SK-N-SH (cell line): ENCODE measurements at regions not wholly inside any gene's neighbourhood (a gene's known extent, or its start where the extent isn't known, plus 50 kb on each side); places are given as distances from the start of the nearest gene placed in this dataset.

Experiments used
- CTCF ChIA-PET: fragments of 300-600, 350-600 bp; formaldehyde crosslinking; extraction: SDS; loops from one replicate; lab custom pipeline; 2021; lab: Yijun Ruan, JAX
- POLR2A ChIA-PET: fragments of 350-600 bp; sonication (Branson Sonifier 250); formaldehyde crosslinking; extraction: SDS; loops from one replicate; lab custom pipeline; 2020; ENCODE audit warnings: antibody characterized with exemption, inconsistent platforms; lab: Yijun Ruan, JAX
- DNase-seq: peaks from one replicate; pipeline ENCODE4 v3.0.0; 2012
- H2AFZ ChIP-seq: fragments of 200-600 bp; sonication (generic); 2 replicates; pipeline ENCODE4 v1.8.1; 2016; ENCODE audit warnings: antibody characterized with exemption, mild to moderate bottlenecking, low read depth
- H3F3A ChIP-seq: fragments of 200-600 bp; sonication (generic); replicated peaks from 2 replicates; pipeline ENCODE3; 2016; ENCODE audit warnings: antibody characterized with exemption, mild to moderate bottlenecking; ENCODE audit not compliant: insufficient read depth
- H3K27ac ChIP-seq, 2 experiments: fragments of 200-500 bp in 1 of 2; fragments of 200-600 bp in 1 of 2; sonication (Bioruptor generic) in 1 of 2; sonication (generic), shearing (Covaris generic) in 1 of 2; 2 replicates each; pipeline versions ENCODE4 v1.5.1 to v1.6.1; 2014 to 2016; ENCODE audit warnings: low read depth in 2 of 2, inconsistent platforms in 1 of 2, low read length in 1 of 2, mild to moderate bottlenecking in 1 of 2, mixed read lengths in 1 of 2
- H3K27me3 ChIP-seq: fragments of 200-600 bp; sonication (generic), shearing (Covaris generic); 2 replicates; pipeline ENCODE4 v1.6.1; 2016; ENCODE audit warnings: mixed run types; ENCODE audit not compliant: insufficient read depth
- H3K36me3 ChIP-seq, 2 experiments: fragments of 200-500 bp in 1 of 2; fragments of 200-600 bp in 1 of 2; sonication (Bioruptor generic) in 1 of 2; sonication (generic) in 1 of 2; replicated peaks in 1 of 2; 2 replicates each; pipeline versions ENCODE3 to v1.5.1; 2014 to 2016; ENCODE audit warnings: low read length in 1 of 2, mild to moderate bottlenecking in 1 of 2; ENCODE audit not compliant: insufficient read depth in 2 of 2, control insufficient read depth in 1 of 2
- H3K4me1 ChIP-seq, 2 experiments: fragments of 200-500 bp in 1 of 2; fragments of 200-600 bp in 1 of 2; sonication (Bioruptor generic) in 1 of 2; sonication (generic), shearing (Covaris generic) in 1 of 2; 2 replicates each; pipeline versions ENCODE4 v1.5.1 to v1.6.1; 2014 to 2016; ENCODE audit warnings: low read depth in 1 of 2, low read length in 1 of 2, mixed run types in 1 of 2; ENCODE audit not compliant: insufficient read depth in 2 of 2, control insufficient read depth in 1 of 2
- H3K4me2 ChIP-seq: fragments of 200-600 bp; sonication (generic), shearing (Covaris generic); 2 replicates; pipeline ENCODE4 v1.6.1; 2017; ENCODE audit warnings: mixed run types
- H3K4me3 ChIP-seq, 2 experiments: fragments of 200-500 bp in 1 of 2; fragments of 200-600 bp in 1 of 2; sonication (Bioruptor generic) in 1 of 2; sonication (generic), shearing (Covaris generic) in 1 of 2; 2 replicates each; pipeline versions ENCODE4 v1.5.1 to v1.8.1; 2014 to 2016; ENCODE audit warnings: low read depth in 2 of 2, inconsistent platforms in 1 of 2, low read length in 1 of 2, mild to moderate bottlenecking in 1 of 2, mixed read lengths in 1 of 2, moderate library complexity in 1 of 2
- H3K79me2 ChIP-seq: fragments of 200-600 bp; sonication (generic); 2 replicates; pipeline ENCODE4 v1.8.1; 2017; ENCODE audit warnings: mild to moderate bottlenecking; ENCODE audit not compliant: insufficient read depth
- H3K9ac ChIP-seq: fragments of 200-600 bp; sonication (generic); 2 replicates; pipeline ENCODE4 v1.6.1; 2017; ENCODE audit warnings: mixed run types
- H3K9me2 ChIP-seq: fragments of 200-600 bp; sonication (generic); 2 replicates; pipeline ENCODE4 v1.6.1; 2017; ENCODE audit warnings: mixed run types
- H3K9me3 ChIP-seq: fragments of 200-600 bp; sonication (generic); 2 replicates; pipeline ENCODE4 v1.6.1; 2017; ENCODE audit warnings: mixed run types, mild to moderate bottlenecking, moderate library complexity
- H4K20me1 ChIP-seq: fragments of 200-600 bp; sonication (generic); 2 replicates; pipeline ENCODE4 v1.6.1; 2017; ENCODE audit warnings: mild to moderate bottlenecking, mixed run types; ENCODE audit not compliant: insufficient read depth
- CTCF ChIP-seq: fragments of 200-600 bp; sonication (generic); IDR thresholded peaks from 2 replicates; pipeline ENCODE4 v1.6.1; 2017; ENCODE audit warnings: antibody characterized with exemption, mild to moderate bottlenecking, moderate library complexity
- ELF1 ChIP-seq: IDR thresholded peaks from 2 replicates; pipeline ENCODE4 v1.4.0; 2012
- EP300 ChIP-seq, 2 experiments: IDR thresholded peaks; 2 replicates each; pipeline versions ENCODE4 v1.4.0 to v1.6.1; 2012; ENCODE audit warnings: borderline replicate concordance in 1 of 2, low read depth in 1 of 2, low read length in 1 of 2
- EZH2phosphoT487 ChIP-seq: fragments of 200-600 bp; sonication (generic); IDR thresholded peaks from 2 replicates; pipeline ENCODE4 v1.6.1; 2017; ENCODE audit warnings: low read depth, mixed run types, mild to moderate bottlenecking, antibody characterized with exemption, moderate library complexity, borderline replicate concordance
- FOXM1 ChIP-seq: IDR thresholded peaks from 2 replicates; pipeline ENCODE4 v1.4.0; 2012; ENCODE audit warnings: low read depth, mild to moderate bottlenecking
- GABPA ChIP-seq: IDR thresholded peaks from 2 replicates; pipeline ENCODE4 v1.4.0; 2012; ENCODE audit warnings: low read depth, mild to moderate bottlenecking
- MEF2A ChIP-seq: IDR thresholded peaks from 2 replicates; pipeline ENCODE4 v1.4.0; 2012; ENCODE audit warnings: low read depth, borderline replicate concordance
- MXI1 ChIP-seq: IDR thresholded peaks from 2 replicates; pipeline ENCODE4 v1.6.1; 2012; ENCODE audit warnings: mild to moderate bottlenecking, low read depth, low read length, improper control_type of control experiment
- NRF1 ChIP-seq: IDR thresholded peaks from 2 replicates; pipeline ENCODE4 v1.6.1; 2012; ENCODE audit warnings: low read depth, mild to moderate bottlenecking, low read length
- RCOR1 ChIP-seq: fragments of 150-350 bp; IDR thresholded peaks from 2 replicates; pipeline ENCODE4 v1.6.1; 2017; ENCODE audit warnings: antibody characterized with exemption, low read length
- REST ChIP-seq: IDR thresholded peaks from 2 replicates; pipeline ENCODE4 v1.6.1; 2012; ENCODE audit warnings: mild to moderate bottlenecking, low read depth, low read length, moderate library complexity
- RFX5 ChIP-seq: IDR thresholded peaks from 2 replicates; pipeline ENCODE4 v1.6.1; 2012; ENCODE audit warnings: mild to moderate bottlenecking, improper control_type of control experiment, low read length
- SIN3A ChIP-seq: IDR thresholded peaks from 2 replicates; pipeline ENCODE4 v1.6.1; 2012; ENCODE audit warnings: low read depth, mild to moderate bottlenecking, low read length, moderate library complexity, borderline replicate concordance
- SMC3 ChIP-seq: IDR thresholded peaks from 2 replicates; pipeline ENCODE4 v1.6.1; 2012; ENCODE audit warnings: low read depth, low read length, improper control_type of control experiment
- TCF12 ChIP-seq: IDR thresholded peaks from 2 replicates; pipeline ENCODE4 v1.4.0; 2012
- USF1 ChIP-seq: IDR thresholded peaks from 2 replicates; pipeline ENCODE4 v1.4.0; 2012; ENCODE audit warnings: low read depth, borderline replicate concordance
- YY1 ChIP-seq: IDR thresholded peaks from 2 replicates; pipeline ENCODE4 v1.4.0; 2012; ENCODE audit warnings: low read depth, mild to moderate bottlenecking
- WGBS: methylation state at CpG from one replicate; pipeline ENCODE4 v1.1.6; 2017; ENCODE audit warnings: low lambda C conversion rate; 5-methylcytosine and 5-hydroxymethylcytosine counted together

GRCh38 chr3:31191354-31191753 lies 296.9 kb upstream of the GADL1 start:
- Histone ChIP-seq H3K79me2 (no peaks in the 10 kb centered on the region), H3K27ac (no peak overlapping the region), H3K36me3 (no peaks in the 10 kb centered on the region), H3K9me2 (no peaks in the 10 kb centered on the region), H3K9me3 (no peaks in the 10 kb centered on the region), H2AFZ (no peak overlapping the region), H3F3A (no peaks in the 10 kb centered on the region), H3K4me3 (no peak overlapping the region), H4K20me1 (no peaks in the 10 kb centered on the region), H3K9ac (no peak overlapping the region), H3K4me1 (no peaks in the 10 kb centered on the region), H3K4me2 (no peak overlapping the region), H3K27me3 (no peaks in the 10 kb centered on the region; the same call in 1 of the 2 replicates)
- ChIA-PET POLR2A (no interaction called here), CTCF (no interaction called here)
- WGBS: 37% methylated on average over 6 of the region's 6 CpGs
- no peak for DNase-seq
- TF ChIP-seq SIN3A (no peak), RCOR1 (no peak), REST (no peak), CTCF (no peak), GABPA (no peak), ELF1 (no peak), YY1 (no peak), EP300 (IDR thresholded peaks at IDR 0.05; ENCODE audit: borderline replicate concordance in 1 of 2, low read depth in 1 of 2, low read length in 1 of 2) (no peak), USF1 (no peak), RFX5 (no peak)

GRCh38 chr3:31193429-31193828 lies 299.0 kb upstream of the GADL1 start:
- Histone ChIP-seq H3K4me3 (no peak overlapping the region), H4K20me1 (no peaks in the 10 kb centered on the region), H3K9me2 (no peaks in the 10 kb centered on the region), H3K36me3 (no peaks in the 10 kb centered on the region), H3K27ac (no peak overlapping the region), H2AFZ (no peak overlapping the region), H3F3A (no peaks in the 10 kb centered on the region), H3K9me3 (no peaks in the 10 kb centered on the region), H3K4me2 (no peak overlapping the region), H3K27me3 (no peaks in the 10 kb centered on the region; the same call in 1 of the 2 replicates), H3K9ac (no peak overlapping the region), H3K4me1 (no peaks in the 10 kb centered on the region), H3K79me2 (no peaks in the 10 kb centered on the region)
- 31% methylated on average over 2 of the region's 2 CpGs for WGBS
- TF ChIP-seq NRF1 (no peak), MXI1 (no peak), SMC3 (no peak), EP300 (IDR thresholded peaks at IDR 0.05; ENCODE audit: borderline replicate concordance in 1 of 2, low read depth in 1 of 2, low read length in 1 of 2) (no peak), EZH2phosphoT487 (no peak), TCF12 (no peak), USF1 (no peak), REST (no peak), MEF2A (no peak), FOXM1 (no peak)
- no peak for DNase-seq
- ChIA-PET POLR2A (no interaction called here), CTCF (no interaction called here)
